ENCODE measurements at regions not wholly inside any gene's neighbourhood (a gene's known extent, or its start where the extent isn't known, plus 50 kb on each side); places are given as distances from the start of the nearest gene placed in this dataset.
"Not testable (repeated sequence)": the region's sequence is repeated elsewhere in the genome, so short reads cannot be mapped to it uniquely, and the experiment has no call there.

DNA sequence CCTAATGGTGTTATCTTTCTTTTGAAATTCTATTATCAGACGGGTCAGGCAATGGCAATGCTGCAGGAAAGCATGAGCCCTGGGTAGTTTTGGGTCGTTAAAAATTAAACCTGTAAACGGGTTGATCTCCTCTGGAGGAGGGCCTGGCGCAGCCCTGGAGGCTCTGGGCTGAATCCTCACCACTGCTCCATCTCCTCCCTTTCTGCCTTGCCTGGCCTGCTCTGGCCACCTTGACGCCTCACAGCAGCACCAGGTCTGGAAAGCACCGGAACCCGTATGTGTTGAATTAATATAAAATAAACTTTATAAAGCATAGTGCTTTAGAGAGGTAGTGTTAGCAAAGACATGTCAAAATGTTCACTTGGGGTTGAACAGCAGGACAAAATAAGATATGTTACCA, 316.1 kb downstream of the LNPK start:
- DNase-seq (ENCODE audit: low read depth) = no peak

DNA sequence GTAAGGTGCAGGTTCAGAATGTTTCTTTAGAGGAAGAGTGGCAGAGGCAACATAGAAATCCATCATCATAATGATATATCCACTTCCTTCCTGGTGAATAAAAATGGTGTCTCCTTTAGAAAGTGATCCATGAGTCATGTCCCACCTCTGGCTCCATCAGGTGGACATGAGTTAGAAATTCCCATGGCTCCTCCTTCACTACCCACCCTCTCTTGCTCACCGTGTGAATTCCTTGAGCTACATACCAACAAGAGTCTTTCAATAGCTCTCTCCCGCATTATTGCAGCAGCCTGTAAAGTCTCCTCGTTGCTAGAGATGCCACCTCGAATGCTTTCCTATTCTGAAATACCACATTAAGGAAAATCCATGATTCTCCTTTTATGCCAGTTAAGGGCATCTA, 317.6 kb downstream of the LNPK start:
- DNase-seq (ENCODE audit: low read depth) = no peak

DNA sequence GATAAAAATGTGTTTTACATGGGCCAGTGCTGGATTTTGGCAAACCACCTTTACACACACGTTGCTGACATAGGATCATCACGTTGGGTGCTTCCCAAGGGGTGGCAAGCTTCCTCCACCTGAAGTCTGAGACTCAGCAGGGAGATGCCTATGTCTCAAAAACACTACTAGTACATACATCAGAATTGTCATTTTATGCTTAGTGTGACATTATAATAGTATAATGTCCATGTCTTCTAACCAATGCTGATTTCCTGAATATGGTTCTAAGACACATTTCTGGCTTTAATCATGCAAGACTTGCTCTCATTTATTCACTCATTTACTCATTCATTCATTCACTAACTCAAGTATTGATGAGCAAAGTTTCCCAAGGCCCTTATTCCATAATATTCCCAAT, 322.3 kb downstream of the LNPK start:
- DNase-seq (ENCODE audit: low read depth) = no peak

DNA sequence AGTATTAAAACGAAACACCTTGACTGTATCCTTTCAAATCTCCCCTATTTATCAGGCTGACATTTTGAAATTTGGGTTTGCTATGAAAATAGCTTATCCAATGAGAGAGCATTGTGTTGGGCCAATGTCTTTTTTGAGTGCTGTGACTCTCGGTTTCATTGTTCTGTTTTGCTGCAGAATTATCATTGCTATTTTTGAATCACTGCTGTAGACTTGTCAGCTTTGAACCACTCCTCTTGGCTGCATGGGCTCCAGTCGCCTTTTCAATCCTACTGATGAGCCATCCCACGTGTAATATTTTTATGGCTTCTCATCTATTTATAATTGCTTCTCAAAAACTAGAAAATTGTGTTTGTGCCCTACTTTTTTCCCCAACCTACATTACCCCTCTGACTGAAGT, 322.8 kb downstream of the LNPK start:
- no peak for DNase-seq (ENCODE audit: low read depth)

DNA sequence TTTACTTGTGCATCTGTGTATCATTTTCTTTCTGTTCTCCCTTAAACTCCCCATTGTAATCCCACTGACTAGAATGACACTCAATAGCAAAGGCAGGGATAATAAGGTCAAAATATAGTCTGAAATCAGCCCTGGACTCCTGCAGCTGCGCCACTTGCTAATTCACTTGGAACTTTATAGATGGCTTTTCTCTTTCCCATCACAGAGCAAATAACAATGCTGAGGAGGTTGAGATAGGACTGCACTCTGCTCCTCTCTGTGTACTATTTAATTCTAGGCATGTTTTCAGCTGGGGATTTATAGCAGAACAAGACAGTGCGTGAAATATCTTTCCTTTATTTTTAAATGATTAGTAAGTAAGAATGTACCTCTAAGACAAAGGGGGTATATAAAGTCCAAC, 324.2 kb downstream of the LNPK start:
- no peak for DNase-seq (ENCODE audit: low read depth)

DNA sequence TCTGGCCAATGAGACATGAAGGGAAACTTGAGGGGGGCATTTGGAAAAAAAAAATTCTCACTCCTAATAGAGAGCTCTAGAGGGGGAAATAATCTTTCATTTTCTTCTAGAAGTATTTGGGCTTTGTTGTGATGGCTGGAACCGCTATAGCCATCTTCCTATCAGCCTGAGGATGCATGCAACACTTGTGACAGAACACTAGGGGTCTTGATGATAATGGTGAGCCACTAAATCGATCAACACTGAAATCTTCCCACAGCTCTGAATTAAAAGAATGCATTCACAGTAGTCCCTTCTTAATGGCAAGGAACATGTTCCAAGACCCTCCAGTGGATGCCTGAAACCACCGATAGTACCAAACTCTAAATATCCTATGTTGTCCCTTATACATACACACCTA, 325.3 kb downstream of the LNPK start:
- no peak for DNase-seq (ENCODE audit: low read depth)

DNA sequence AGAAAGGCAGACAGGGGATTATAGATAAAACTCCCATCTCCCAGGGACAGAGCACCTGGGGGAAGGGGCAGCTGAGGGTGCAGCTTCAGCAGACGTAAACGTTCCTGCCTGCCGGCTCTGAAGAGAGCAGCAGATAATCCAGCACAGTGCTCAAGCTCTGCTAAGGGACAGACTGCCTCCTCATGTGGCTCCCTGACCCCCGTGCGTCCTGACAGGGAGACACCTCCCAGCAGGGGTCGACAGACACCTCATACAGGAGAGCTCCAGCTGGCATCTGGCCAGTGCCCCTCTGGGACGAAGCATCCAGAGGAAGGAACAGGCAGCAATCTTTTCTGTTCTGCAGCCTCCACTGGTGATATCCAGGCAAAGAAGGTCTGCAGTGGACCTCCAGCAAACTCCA, 333.3 kb downstream of the LNPK start:
- DNase-seq (ENCODE audit: low read depth) = not testable (repeated sequence)

DNA sequence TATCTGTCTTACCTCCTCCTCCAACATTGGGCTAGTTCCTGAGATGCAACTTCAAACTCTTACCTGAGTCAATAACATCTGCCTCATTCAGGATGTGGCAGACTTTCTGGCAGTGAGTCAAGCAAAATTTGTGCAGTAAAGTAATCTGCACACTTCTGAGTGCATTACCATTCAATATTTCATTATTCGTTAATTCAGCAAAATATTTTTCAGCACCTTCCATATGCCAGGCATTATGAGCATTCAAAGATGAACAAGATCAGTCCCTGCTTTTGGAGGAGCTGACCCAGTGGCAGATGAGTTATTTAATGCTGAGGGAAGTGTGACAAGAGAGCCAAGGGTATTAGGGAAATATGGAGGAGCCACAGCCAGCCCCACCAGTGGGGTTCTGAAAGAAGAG, 339.7 kb downstream of the LNPK start:
- no peak for DNase-seq (ENCODE audit: low read depth)

DNA sequence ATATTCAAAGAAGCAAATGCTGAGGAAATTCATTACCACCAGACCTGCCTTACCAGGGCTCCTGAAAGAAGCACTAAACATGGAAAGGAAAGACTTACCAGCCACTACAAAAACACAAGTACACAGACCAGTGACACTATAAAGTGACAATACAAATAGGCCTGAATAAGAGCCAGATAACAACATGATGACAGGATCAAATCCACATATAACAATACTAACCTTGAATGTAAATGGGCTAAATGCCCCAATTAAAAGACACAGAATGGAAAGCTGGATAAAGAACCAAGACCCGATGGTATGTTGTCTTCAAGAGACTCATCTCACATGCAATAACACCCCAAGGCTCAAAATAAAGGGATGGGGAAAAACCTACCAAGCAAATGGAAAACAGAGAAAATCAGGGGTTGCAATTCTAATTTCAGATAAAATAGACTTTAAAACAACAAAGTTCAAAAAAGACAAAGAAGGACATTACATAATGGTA, 353.4 kb downstream of the LNPK start:
- no peak for DNase-seq (ENCODE audit: low read depth)

DNA sequence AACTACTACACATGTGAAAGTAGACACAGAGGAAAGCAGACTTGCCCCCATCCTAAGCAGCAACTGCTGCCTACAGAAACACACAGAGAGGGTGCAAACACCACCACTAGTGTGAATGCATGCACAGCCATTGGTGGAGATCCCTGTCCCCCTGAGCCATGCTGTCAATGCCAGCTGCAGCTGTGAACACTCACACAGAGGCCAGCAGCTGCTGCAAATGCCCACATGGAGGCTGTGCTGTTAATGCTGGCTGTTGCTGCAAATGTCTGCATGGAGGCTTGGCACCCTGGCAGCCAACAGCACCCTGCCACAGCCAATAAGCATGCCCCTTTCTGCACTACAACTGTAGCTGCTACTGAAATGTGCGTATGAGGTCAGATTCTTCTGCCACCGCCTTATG, 355.0 kb downstream of the LNPK start:
- no peak for DNase-seq (ENCODE audit: low read depth)

DNA sequence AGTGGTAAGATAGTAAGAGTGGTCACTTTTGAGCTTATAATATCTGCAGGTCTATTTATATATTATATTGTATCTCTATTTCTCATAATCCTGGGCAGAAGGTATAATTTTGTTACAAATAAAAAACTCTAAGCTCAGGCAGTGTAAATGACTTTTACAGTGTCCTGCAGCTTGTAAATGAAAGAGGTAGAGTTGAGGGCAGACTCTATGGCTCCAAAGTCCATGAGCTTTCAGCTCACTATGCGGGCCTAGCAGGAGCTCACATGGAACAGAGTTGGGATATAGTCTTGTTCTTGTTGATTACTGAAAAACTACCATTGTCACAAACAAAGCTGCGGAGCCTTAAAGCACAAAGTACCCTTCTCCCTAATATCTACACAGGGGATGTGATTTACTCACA, 361.4 kb downstream of the LNPK start:
- DNase-seq (ENCODE audit: low read depth) = no peak

DNA sequence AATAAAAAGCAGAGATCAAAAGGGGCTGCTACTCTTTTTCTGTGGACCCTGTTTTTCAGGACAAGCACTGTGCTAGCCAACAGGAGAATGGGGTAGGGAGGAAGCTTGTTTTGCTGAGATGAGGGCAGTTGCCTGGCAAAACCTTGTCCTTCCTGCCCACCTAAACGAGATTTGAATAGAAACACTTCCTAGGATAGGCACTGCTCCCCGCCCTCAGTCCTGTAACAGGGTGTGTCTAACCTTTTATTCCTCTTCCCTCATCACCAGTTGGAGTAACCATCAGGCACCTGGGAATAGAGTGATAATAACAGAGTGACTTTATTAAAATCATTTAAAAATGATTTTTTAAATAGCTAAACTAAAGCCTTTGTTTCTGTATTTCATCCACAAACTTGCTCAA, 368.8 kb downstream of the LNPK start:
- no peak for DNase-seq (ENCODE audit: low read depth)

DNA sequence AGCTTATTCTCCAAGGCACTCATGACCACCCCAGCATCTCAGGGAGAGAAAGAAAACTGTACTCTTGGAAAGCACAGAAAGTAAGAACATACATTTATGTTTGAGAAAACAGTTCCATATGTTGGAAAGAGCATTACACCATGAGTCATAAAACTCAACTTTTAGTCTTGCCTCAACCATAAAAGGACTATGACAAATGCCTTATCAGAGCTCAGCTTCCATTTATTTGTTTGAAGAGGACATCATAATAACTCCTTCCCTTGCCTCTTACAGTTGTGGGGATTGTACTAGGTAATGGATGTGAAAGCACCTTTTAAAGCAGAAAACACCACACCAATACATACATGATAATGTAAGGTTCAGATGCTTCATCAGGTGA, 370.8 kb downstream of the LNPK start:
- no peak for DNase-seq (ENCODE audit: low read depth)

DNA sequence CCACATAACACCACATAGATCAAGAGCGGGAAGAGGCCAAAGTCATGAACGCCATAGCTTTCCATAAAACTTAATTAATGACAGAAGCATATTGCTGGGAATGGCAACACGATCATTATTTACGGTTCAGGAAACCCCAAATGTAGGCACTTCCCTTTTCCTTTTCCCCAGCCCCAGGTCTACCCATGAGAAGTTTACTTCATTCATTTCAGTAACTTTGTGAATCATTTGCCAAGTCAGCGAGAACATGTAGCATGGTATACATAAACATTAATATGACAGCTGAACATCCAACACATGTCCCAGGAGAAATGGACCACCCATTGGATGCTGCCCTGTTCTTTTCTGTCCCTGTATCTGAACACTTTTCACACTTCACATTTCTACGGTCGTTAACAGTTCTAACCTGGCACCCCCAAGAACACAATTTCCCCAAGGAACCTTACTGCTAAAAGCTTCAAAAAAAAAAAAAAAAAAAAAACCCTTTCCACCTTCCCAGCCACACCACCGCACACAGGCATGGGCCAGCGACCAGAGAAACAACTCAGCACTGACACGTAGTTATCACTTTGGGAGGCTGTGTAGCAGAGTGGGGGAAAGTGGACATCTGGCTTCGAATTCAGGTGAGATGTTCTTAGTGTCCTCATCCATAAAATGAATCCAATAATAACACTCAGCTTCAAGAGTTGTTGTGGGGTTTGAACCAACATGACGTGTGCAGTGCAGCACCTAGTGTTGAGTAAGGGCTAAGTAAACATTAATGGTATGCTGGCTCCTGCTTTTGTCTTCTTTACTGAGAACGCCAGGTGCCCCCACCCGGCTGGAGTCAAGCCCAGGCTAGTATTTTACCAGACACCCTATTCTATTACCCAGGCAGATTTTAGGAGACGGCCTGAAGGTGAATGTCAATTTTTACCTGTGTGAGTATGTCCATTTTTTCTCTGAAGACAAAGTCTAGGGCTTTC, 371.5 kb downstream of the LNPK start:
- DNase-seq (ENCODE audit: low read depth) = no peak

DNA sequence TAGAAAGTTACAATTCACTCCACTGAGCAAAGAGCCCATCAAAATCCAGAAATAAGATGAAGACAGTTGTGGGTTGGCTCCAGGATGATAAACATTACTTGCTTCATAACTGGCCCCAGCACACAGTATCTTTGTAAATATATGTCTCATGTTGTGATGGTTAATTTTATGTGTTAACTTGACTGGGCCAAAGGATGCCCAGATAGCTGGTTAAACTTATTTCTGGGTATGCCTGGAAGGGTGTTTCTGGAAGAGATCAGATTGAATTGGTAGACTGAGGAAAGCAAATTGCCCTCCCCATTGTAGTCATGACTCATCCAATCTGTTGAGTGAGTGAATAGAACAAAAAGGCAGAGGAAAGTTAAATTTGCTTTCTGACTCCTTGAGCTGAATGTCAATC, 373.8 kb downstream of the LNPK start:
- DNase-seq (ENCODE audit: low read depth) = no peak

DNA sequence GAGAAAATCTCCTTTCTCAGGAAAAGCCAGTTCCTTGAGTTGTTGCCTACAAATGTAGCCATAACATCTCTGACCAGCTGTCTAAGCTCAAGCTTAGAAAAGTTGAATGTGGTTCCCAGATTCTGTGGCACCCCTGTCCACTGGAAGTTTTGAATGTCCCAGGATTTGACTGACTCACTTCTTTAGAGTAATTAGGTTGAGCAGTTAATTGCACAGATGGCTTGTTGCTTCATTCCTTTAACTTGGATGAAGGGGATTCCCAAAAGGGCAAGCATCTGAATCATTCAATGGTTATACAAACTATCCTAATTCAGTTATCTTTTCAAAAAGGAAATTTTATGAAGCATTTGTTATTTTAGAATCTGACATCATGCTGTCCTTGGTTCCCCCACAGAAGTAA, 374.7 kb downstream of the LNPK start:
- DNase-seq (ENCODE audit: low read depth) = no peak

DNA sequence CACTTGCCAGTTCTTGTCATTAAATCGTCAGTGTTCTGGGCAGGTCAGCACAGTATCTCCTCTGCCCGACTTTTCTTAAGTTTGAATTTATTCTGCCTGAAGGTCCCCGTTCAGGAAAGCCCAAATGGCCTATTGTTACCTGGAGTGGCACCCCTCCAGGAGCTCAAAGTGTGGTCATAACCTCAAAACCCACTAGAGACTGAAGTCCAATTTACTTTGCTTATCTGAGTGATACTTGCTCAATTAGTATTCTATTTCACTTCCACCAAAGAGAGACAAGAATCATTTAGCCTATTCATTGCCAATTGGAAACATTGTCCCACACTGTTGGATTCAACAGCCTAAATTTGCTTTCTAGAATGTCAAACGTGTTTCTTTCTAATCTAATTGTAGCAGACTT, 375.3 kb downstream of the LNPK start:
- no peak for DNase-seq (ENCODE audit: low read depth)

DNA sequence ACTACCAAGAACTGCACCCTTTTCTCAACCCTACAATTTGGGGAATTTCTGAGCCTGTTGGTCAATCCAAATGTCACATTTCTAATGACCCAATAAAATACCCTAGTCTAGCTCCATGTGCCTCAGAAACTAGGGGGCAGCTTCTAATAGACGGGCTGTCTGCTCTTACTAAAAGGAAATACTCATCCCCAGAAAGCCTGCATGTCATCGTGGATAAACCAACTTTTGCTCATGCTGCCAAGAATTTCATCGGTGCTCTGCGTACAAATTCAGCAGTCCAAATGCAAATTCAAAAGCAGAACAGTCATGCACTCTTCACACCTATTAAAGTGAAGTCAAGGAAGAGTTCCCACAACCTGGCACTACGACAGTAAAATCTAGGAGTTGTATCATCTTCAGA, 377.3 kb downstream of the LNPK start:
- no peak for DNase-seq (ENCODE audit: low read depth)

DNA sequence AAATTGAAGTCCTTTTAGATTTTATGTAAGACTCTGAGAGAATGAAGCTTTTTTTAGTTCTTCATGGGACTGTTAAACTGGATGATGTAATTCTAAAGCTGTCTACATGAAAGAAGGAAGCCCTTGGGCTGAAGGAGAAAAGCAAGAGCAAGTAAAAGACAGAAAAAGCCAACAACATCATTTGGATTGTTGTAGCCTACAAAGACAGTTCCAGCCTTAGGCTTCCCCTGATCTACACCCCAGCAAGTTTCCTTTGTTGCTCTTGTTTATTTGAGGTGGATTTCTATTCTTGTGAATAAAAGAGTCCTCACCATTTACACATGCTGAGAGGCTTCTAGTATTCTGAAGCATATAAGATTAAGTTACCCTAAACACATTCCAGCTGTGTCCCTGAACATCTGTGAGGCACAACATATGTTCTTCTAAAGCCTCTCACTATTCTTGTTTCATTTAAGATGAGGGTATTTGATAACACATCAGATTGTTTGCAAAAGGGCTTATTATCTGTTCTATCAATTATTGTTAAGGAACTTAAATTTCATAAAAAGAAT, 377.8 kb downstream of the LNPK start:
- no peak for DNase-seq (ENCODE audit: low read depth)

DNA sequence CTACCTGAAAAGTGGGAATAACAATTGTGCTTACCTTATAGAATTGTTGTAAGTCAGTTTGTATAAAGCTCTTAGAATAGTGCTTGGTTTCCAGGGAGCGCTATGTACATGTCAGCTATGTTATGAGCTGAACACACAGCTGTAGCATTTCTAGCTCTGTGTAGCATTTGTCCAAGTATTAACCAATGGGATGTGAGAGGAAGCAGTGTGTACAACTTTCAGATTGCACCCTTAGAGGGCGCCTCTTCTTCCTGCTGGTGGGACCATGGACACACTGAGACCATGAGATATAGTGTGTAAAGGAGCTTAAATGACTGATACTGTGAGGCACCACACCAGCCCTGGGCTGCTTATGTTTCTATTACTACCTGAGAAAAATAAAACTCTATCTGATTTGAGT, 380.2 kb downstream of the LNPK start:
- DNase-seq (ENCODE audit: low read depth) = no peak

DNA sequence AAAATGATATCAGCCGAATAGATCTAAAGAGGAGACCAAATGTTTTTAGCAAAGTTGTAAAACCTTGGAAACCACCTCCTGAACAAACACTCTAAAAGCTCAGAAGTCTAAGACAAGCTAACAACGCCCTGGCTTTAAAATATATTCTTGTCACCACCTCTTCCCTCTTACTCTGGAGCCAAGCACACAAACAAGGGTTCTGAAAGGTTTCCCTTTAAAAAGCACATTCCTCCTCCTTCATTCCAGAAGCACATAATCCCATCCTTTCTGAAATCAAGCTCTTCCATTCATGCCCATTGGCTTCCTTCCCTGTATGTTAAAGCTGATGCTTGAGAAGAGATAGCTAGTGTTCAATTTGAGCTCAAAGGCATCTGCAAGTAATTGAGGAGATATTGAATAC, 382.0 kb downstream of the LNPK start:
- no peak for DNase-seq (ENCODE audit: low read depth)

DNA sequence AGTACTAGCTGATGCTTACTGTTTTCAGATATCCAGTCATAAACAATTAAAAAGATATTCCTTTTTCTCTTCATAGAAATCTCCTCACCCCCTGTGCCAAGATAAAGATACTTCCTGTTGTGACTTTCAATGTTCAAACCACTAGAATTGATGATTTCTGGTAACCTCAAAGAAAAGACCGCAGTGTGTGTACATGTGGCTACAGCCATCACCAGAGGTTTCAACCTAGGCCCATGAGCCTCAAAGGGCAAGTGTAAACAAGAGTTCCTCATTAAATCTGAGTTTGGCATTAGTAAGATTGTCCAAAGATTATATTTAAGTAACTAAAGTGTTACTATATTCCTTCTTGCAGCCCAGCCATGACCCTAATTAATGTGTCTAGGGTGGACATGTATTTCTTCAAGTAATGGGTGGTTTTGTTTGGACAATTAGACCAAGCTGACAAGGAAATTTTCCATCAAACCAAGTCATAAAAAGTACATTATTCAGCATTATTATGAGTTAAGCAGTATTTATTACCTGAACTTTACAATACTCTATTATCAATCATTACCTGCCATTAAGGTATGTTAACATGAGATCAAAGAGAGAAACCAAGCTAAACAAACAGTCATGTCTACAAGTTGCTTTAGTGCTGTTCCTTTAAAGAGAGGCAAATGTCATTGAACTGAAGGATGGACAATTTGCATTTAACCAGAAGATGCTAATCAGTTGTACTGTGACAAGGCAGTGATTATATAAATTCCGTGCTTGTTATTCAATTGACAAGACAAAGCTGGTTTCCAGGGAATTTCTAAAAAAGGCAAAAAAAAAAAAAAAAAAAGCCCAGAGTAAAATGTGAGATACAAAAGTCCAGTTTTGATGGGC, 382.7 kb downstream of the LNPK start:
- no peak for DNase-seq (ENCODE audit: low read depth)

DNA sequence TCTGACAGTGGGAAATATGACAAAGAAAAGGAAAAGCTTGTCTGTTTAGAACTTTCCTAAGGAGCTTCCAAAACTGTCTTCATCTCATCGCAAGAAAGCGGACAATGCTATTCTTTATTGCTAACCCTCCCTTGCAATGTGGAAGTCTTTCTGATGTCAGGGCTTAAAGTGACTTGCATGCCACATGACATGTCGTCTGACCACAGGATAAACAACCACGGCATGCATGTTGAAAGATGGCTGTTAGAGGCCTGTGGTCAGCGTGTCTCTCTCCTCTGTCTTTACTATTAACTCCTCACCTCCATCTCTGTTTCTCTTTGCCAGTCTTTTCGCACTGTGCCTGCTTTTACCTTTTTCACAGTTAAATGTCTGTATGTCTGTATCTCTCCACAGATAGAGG, 389.8 kb downstream of the LNPK start:
- no peak for DNase-seq (ENCODE audit: low read depth)
